Neural progenitor cell (in vitro differentiated cells): ENCODE measurements at regions not wholly inside any gene's neighbourhood (a gene's known extent, or its start where the extent isn't known, plus 50 kb on each side); places are given as distances from the start of the nearest gene placed in this dataset.

ENCODE experiments used
- EZH2 ChIP-seq: fragments of 200-600 bp; sonication (generic); IDR thresholded peaks from 2 replicates; pipeline ENCODE4 v1.6.1; 2017; ENCODE audit warnings: antibody characterized with exemption, mild to moderate bottlenecking, moderate library complexity
- EZH2phosphoT487 ChIP-seq: fragments of 200-600 bp; sonication (generic); IDR thresholded peaks from 2 replicates; pipeline ENCODE4 v1.6.1; 2017; ENCODE audit warnings: antibody characterized with exemption
- TF ChIP-seq, protein P1 (sequence below): fragments of 200-600 bp; sonication (generic); IDR thresholded peaks from 2 replicates; pipeline ENCODE4 v1.5.1; 2017; ENCODE audit warnings: antibody characterized with exemption, mild to moderate bottlenecking

DNA sequence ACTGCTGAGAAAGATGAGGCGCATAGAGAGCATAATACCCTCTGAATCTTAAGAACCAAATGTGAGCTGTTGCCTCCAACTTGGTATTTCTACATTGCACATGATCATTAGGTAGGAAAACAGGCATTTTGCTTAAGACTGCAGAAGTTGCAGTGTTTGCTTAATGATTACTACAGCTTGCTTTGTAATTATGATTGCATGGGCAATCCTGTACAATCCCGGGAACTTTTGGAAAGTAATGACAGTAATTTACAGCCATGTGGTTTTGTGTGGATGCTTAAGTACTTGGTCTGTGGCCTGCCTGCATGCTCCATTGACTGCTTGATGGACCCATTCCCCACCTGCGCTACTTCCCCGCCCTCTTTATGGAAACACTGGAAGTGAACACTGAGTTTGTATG lies 301.1 kb downstream of the DIPK2A start:
- TF ChIP-seq, protein P1, sequence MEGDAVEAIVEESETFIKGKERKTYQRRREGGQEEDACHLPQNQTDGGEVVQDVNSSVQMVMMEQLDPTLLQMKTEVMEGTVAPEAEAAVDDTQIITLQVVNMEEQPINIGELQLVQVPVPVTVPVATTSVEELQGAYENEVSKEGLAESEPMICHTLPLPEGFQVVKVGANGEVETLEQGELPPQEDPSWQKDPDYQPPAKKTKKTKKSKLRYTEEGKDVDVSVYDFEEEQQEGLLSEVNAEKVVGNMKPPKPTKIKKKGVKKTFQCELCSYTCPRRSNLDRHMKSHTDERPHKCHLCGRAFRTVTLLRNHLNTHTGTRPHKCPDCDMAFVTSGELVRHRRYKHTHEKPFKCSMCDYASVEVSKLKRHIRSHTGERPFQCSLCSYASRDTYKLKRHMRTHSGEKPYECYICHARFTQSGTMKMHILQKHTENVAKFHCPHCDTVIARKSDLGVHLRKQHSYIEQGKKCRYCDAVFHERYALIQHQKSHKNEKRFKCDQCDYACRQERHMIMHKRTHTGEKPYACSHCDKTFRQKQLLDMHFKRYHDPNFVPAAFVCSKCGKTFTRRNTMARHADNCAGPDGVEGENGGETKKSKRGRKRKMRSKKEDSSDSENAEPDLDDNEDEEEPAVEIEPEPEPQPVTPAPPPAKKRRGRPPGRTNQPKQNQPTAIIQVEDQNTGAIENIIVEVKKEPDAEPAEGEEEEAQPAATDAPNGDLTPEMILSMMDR, result no peak
- TF ChIP-seq EZH2phosphoT487, result no peak
- no peak for TF ChIP-seq EZH2
